GM21528 (cell line): ENCODE measurements at regions not wholly inside any gene's neighbourhood (a gene's known extent, or its start where the extent isn't known, plus 50 kb on each side); places are given as distances from the start of the nearest gene placed in this dataset.

Experiments
- ATAC-seq: cut with Tn5 transposase; IDR thresholded peaks from one replicate; pipeline ENCODE4 v1.9.1; 2021; ENCODE audit warnings: mild to moderate bottlenecking, moderate library complexity; ENCODE audit not compliant: unreplicated experiment, low FRiP score

DNA sequence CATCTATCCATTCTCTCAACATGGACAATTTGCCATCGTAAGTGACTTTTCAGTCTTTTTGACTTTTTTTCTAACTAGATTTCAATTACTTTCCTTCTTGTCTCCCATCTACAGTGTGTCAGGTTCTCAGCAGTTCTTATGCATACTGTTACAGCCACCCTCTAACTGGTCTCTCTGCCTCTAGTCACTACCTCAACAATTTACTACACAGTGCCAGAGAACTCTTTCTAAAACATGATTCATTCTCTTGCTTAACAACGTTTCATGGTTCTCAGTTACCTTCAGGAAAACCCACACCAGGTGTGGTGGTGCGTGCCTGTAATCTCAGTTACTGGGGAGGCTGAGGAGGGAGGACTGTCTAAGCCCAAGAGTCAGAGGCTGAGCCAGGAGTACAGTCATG lies 95.4 kb downstream of the DIPK2A start:
- ATAC-seq = no peak

DNA sequence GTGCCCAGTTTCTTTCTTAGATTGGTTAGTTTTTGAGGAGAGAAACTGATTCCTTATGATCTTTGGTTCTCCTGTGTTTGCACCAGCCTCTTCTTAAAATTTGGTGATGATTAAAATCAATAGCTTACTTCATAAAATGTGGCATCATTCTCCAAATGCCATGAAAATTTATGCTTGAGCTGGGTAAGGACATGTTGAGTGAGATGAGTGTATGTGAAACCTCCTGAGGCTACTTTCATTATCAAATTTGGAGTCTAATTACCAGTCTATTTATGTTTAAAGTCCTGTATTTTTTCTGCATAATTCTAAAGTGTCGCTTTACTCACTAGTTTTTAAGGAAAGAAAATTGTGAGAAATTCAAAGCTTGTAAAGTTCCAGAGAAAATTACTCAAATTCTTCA lies 102.1 kb downstream of the DIPK2A start:
- no peak for ATAC-seq

DNA sequence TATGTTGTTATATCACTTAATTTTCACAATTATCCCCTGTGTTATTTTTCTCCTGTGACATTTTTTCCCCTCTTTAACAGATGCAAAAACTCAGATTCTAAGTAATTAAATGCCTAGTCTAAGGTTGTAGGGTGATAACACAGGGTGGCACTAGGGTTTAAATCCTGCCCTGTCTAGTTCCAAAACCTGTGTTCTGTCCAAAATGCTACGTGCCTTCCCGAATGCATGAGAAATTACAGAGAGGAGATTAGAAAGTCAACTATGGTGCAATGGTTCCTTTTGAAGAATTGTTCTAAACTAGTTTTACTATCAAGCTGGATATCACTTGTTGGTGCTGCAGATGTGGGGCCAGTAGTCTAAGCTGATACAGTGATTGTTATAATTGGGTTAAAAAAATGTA lies 108.0 kb downstream of the DIPK2A start:
- no peak for ATAC-seq

DNA sequence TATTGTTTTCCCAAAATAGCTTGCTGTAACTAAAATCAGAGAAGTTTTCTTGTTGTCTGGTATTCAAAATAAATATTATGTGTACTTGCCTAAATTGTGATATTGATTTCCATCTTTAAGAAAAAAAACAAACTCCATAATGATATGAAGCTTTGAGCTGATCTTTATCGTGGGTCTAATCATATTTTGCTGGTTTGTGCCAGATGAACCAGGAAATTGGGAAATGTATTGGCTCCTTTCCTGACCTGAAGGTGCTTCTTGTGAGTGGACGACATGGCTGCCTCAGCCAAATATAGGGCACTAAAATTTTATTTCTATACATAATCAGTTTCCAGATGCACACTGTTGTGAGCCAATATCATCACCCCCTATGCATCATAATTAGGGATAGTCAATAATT lies 113.3 kb downstream of the DIPK2A start:
- ATAC-seq = no peak

DNA sequence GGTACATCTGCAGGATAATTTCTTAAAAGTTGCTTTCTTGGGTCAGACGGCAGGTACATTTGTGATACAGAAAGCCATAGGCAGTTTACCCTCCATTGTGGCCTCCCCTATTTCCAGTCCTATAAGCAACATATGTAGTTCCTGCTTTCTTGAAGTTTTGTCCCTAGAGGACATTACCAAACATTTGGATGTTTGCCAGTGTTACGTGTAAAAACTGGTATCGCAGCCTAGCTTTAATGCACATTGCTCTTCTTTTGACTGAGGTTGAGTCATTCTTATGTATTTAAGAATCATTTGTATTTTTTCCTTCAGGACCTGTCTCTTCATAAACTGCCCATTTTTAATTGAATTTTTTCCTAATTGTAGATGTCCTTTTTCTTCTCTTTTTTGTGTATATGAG lies 114.3 kb downstream of the DIPK2A start:
- no peak for ATAC-seq

DNA sequence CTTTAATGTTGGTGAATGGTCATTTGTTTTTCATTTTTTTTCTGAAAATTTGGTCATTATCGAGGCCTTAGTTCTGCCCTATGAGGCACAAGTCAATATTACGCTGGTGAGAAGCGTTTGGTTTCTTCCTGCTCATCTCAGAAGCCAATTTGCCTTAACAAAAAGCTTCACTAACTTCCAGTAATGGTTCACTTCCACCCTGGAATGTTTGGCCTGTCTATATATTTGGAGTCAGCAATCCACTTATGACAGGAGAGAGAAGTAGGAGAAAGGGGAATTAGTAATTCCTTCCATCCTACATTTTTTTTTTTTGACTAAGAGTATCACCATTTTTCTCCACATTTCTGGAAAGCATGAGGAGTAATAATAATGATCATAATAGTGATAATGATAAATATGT lies 124.4 kb downstream of the DIPK2A start:
- no peak for ATAC-seq

DNA sequence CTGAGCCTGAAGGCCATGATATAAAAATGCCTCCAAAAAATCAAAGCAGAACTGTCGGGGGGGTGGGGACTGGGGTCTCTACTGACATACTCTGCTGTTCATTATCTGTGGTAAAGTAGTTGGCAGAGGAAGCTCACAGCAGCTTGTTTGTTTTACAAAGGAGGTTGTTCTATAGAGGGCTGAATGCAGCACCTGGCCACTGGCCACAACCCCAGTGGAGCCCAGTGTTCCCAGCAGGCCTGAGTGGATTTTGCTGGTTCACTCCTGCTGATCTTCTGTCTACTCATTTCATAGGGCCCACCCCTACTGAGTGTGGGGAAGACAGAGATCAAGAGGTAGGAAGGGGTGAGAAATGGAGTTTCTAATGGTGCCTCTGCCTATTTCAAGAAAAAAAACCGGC lies 125.5 kb downstream of the DIPK2A start:
- no peak for ATAC-seq

DNA sequence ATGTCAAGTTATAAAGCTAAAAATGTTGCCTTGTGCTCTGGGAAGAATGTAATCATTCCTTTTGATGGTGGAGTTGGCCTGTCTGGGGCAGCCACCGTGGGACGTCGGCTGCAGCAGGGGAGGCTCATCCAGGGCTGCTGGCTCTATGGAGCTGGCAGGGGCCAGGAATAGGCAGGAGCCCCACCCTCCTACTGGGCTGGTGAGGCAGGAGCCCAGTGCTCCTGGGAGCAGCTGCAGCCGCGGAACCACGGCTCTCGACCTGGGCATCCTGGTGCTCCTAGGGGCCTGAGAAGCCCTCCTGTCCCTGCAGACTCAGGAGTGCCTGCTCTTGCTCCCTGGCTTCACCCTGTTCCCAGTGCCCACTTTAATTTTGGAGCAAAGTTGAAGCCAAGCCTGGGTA lies 127.1 kb downstream of the DIPK2A start:
- ATAC-seq = no peak

DNA sequence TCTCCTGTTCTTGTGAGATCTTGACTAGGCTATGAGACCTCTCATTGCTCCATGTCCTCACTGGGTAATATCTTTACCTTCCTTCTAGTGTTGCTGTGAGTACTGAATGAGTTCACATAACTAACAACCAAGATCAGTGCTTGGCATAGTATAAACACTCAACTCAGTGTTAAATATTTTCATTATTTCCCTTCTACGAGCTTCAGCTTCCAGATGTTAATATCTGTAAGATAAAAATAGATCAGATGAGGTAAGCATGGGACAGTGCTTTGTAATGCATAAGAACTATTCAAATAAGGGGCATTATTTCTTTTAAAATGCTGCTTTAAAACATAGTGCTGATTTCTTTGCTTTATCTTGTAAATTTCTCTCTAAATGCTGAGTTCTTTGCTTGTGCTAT lies 130.8 kb downstream of the DIPK2A start:
- ATAC-seq = no peak

DNA sequence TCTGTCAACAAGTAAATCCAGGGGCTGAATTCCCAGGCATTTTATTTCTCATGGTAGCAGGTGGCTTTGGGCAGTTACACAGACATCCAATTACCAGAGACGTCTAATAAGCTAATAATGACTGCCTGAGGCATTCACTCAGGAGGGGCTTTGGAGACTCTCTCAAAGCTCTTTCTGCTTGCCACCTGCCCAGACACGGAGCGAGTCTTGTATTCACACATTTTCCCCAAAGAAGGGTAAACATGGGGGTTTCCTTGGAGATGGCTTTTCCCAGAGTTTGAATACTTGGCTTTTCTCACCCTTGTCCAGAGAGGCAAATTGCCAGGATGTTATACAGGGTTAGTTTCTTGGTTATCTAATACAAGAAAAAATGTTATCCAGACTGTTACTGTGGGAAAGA lies 132.6 kb downstream of the DIPK2A start:
- ATAC-seq = no peak

DNA sequence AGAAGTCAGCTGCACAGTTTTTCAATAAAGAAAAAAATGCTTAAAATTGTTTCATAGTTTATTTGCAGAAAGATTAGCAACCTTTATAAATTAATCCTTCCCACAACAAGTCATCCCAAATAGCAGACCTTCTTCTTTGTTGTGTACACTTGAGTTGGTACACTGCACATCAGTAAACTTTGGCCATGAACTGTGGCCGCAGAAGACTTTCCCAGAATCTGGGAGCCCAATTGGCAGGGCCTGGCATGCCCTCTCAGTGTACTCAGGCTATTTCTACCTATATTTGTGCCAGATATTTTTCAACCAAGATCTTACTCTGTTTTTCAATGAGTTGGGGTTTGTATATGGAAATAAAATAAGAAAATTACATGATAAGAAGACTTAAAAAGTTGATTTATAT lies 133.1 kb downstream of the DIPK2A start:
- ATAC-seq = no peak

DNA sequence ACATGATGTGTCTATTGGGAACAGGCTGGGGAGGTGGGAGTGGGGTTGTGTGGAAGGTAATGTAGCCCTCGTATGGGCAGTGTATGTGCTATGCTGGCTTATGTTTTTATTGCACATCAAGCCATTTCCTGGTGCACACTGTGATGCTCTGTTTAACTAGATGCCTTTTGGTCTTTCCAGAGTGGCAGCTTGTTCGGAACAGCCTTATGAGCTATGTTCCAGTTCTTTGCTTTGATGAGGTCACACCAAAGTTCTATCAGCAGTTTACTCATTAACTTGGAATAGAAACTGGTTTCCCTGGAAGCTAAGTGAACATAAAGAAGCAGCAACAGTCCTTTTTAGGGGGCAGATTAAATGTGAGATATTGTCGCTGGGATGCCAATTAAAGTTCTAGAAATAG lies 133.9 kb downstream of the DIPK2A start:
- ATAC-seq = no peak

DNA sequence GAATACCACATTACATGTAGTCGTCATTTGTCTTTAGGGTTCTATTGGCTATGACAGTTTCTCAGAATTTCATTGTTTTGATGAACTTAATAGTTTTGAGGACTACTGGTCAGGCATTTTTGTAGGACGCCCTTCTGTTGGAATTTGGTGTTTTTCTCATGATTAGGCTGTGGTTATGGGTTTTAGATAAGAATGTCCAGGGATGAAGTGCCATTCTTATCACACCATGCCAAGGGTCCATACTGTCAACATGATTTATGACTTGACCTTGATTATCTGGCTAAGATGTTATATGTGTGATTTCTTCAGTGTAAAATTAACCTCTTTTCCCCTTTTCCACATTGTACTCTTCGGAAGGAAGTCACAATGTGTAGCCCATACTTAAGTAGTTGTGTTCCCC lies 135.3 kb downstream of the DIPK2A start:
- ATAC-seq = no peak

DNA sequence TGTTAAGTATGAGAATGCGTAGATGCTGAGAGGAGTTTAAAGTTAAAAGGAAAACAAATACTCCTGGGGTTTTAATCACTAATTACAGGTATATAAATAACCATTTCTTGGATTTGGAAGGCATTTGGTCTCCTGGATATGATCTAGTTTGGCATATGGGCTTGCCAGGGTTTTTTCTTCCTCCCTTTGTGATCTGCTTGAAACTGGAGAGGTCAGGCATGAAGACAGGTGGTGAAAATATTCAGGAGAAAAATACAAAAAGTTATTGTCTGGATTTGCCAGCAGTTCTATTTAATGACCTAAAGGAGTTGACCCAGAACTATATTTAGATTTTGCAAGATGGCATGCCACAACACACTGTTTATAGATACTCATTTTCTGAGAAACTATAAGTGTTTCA lies 136.3 kb downstream of the DIPK2A start:
- ATAC-seq = no peak

DNA sequence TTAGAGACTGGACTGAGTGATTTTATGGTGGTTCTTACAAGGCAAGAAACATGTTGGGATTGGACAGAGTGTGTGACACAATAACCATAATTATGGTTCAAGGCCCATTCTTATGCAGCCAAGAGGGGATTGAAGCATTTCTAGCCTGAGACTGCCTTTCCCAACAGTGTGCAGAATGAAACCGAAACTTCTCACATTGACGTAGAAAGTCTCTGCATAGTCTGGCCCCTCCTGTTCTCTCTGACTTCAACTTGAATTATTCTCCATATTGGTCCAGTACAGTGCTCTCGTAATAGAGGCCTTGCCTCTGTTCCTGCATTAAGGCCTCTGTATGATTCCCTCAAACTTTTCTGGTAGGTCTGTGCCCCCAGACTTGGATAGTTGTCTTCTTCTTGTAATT lies 138.3 kb downstream of the DIPK2A start:
- ATAC-seq = peak; percentile 97

DNA sequence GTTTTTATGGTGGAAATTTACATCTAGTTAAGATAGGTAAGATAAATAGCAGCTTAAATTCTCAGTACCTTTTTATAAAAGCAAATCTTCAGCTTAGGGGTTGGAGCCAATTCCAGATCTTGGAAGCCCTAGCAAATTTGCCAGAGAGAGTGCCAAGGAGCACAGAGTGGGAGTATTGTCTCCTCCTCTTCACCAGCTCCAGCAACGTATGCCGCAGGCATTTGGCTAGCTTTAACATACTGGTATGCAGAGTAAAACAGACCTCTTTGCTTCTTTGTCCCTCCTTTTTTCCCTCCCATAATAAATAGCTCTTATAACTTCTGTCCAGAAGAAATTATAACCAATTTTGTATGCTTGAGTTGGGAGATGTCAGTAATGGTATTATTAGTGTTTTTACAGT lies 140.4 kb downstream of the DIPK2A start:
- no peak for ATAC-seq

DNA sequence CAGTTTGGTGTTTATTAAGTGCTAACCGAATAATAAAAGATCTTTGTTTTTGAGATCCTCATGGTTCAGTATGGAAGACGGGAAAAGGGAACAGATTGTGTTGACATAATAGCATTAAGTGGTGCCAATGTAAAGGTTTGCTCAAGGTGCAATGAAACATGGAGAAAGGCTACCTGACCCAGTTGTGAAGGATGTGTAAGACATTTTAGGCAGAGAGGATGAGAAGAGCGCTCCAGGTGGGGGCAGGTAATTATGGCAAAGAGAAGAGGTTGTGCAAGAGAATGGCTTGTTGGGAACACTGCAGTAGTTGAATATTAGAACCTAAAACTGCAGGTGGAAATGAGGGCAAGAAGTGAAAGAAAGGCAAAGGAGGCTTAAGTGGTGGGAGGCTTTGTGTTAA lies 140.8 kb downstream of the DIPK2A start:
- ATAC-seq = no peak

DNA sequence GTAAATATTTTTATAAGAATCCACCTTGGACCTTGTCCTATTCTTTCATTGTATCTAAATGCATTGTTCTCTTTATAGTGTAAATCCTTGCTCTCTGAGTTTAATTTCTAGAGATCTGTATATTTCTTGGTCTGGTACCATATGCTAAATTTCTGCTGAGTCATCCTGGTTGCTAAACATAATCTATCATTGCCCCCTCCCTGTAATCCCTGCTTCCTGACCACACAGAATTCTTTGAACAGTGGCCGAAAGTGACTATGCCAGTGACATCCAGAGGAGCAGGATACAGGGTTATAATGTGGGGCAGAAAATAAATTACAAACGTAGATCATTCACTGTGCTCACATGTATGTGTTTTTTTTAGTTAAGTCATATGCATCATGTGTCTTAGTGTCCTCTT lies 143.1 kb downstream of the DIPK2A start:
- no peak for ATAC-seq

DNA sequence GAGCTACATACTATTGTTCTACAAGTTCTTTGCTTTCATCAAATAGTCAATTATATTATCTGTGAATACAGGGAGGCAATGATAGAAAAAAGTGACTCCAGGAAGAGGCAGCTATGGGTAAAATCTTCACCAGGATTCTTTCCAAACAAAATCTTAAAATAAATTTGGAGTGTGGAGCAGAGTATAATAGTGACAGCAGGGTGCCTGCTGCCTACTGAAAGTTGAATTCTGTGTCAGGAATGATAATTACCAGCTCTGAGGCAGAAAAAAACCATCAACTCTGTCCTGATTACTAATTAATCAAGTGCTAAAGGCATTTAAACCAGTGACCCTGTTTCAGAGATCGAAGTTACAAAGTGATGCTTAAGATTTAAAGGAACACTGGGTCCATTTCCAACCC lies 148.0 kb downstream of the DIPK2A start:
- ATAC-seq = no peak

DNA sequence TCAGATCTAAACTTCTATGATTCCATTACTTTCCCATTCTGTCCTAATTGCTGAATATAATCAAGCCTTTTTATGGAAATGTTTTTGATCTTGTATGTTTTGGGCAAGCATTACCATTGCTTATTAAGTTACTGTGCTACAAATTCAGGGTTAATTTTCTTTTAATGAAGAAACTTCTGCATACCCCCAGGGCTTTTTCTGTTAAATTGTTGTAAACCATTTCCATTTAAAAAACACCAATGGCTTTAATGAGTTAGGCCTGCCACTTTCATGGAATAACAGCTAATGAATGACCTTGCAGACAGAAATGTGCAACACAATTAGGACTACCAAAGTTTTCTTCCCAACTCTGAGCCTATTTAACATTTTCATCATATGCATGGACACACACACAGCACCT lies 150.0 kb downstream of the DIPK2A start:
- ATAC-seq = no peak

DNA sequence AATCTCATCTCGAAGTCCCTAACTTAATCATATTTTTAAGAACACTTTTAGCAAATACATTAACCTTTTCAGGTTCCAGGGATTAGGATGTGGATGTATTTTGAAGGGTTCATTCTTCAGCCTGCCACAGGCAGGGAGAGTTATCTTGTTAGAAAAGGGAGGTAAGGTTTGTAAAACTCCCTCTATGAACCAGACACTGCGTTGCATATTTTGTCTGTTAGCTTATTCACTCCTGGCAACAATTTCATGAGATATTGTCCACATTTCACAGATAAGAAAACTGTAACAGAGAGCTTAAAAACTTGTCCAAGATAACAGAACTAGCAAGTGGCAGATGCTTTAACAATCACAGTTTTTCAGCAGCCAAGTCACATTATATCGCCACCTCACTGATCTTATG lies 155.4 kb downstream of the DIPK2A start:
- ATAC-seq = no peak

DNA sequence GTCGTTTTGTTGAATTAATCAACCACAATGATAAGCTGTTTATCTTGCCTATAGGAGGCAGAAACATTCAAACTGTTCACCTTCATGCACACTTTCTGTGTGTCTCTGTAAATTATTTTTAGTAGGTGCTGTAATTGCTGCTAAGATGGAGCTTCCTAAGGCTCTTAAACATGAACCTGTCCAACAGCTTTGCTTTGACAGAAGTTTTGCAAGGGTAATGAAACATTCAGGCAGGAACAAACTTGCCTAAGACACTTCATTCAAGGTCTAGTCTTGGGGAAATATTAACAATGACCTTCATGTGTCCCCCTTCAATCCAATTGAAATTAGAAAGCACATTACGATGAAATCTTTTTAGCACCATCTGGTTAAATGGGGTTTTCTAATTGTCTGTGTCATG lies 156.1 kb downstream of the DIPK2A start:
- ATAC-seq = no peak

DNA sequence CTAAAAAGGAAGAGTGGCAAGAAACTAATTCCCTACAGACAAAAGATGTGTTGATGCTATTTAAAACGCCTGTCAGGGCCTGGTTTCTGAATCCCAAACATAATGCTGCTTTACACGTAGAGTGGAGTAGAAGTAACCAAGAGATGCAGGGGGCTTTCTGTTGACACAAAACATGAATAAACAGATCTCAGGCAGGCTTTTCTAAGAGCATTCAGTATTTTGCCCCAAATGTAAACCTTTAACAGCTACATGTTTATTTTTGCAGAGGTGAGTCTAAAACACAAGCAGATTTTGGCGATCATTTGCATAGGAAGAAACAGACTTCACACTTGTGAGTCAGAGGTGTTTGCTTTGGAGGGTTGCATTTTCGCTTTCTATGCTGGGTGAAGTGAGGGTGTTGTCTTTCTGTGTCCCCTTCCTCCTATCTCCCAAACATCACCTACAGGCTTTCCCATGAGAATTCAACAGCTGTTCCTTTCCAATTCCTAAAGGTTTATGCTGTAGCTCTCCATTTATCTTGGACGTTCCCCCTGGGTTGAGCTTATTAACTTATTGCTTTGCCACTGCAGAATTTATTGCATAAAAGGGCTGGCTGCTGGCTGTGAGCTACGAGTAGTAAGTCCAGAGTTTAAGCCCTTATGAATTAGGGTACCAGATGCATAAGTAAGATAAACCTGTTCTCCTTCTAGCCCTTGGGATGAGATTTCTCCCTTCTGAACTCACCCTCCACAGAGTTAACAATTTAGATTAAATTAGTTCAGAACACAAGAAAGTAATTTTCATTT lies 156.7 kb downstream of the DIPK2A start:
- peak; percentile 98 for ATAC-seq
